GM19395 (cell line): ENCODE measurements at regions not wholly inside any gene's neighbourhood (a gene's known extent, or its start where the extent isn't known, plus 50 kb on each side); places are given as distances from the start of the nearest gene placed in this dataset.
"Not testable (repeated sequence)": the region's sequence is repeated elsewhere in the genome, so short reads cannot be mapped to it uniquely, and the experiment has no call there.

Experiments
- ATAC-seq: cut with Tn5 transposase; IDR thresholded peaks from one replicate; pipeline ENCODE4 v1.9.1; 2021; ENCODE audit warnings: mild to moderate bottlenecking, moderate library complexity; ENCODE audit not compliant: unreplicated experiment

GRCh38 chr2:33707312-33707711 is 108.2 kb upstream of the FAM98A start:
- no peak for ATAC-seq

GRCh38 chr2:33706410-33706809 is 107.3 kb upstream of the FAM98A start:
- no peak for ATAC-seq

GRCh38 chr2:33704406-33704855 is 105.3 kb upstream of the FAM98A start:
- no peak for ATAC-seq

GRCh38 chr2:33696234-33696633 is 97.1 kb upstream of the FAM98A start:
- no peak for ATAC-seq

GRCh38 chr2:33694904-33695303 is 95.8 kb upstream of the FAM98A start:
- no peak for ATAC-seq

- ATAC-seq: not testable (repeated sequence)
Measured at GRCh38 chr2:33690686-33691085, 91.6 kb upstream of the FAM98A start.

GRCh38 chr2:33681364-33681757 is 82.3 kb upstream of the FAM98A start:
- ATAC-seq: no peak

GRCh38 chr2:33680644-33681363 is 81.7 kb upstream of the FAM98A start:
- no peak for ATAC-seq

- no peak for ATAC-seq
Measured at GRCh38 chr2:33678436-33678835, 79.3 kb upstream of the FAM98A start.

- no peak for ATAC-seq
Measured at GRCh38 chr2:33673937-33674336, 74.8 kb upstream of the FAM98A start.

- no peak for ATAC-seq
Measured at GRCh38 chr2:33672896-33673295, 73.8 kb upstream of the FAM98A start.

- no peak for ATAC-seq
Measured at GRCh38 chr2:33672389-33672788, 73.3 kb upstream of the FAM98A start.

GRCh38 chr2:33671198-33671597 is 72.1 kb upstream of the FAM98A start:
- no peak for ATAC-seq

- no peak for ATAC-seq
Measured at GRCh38 chr2:33670392-33670937, 71.4 kb upstream of the FAM98A start.

GRCh38 chr2:33666879-33667278 is 67.8 kb upstream of the FAM98A start:
- ATAC-seq: no peak

GRCh38 chr2:33665039-33665438 is 65.9 kb upstream of the FAM98A start:
- no peak for ATAC-seq

- no peak for ATAC-seq
Measured at GRCh38 chr2:33660416-33661123, 61.5 kb upstream of the FAM98A start.

- ATAC-seq: no peak
Measured at GRCh38 chr2:33655626-33656320, 56.7 kb upstream of the FAM98A start.

- no peak for ATAC-seq
Measured at GRCh38 chr2:33652830-33653229, 53.7 kb upstream of the FAM98A start.

GRCh38 chr2:33650171-33650570 is 51.1 kb upstream of the FAM98A start:
- no peak for ATAC-seq
